ENCODE measurements at regions not wholly inside any gene's neighbourhood (a gene's known extent, or its start where the extent isn't known, plus 50 kb on each side); places are given as distances from the start of the nearest gene placed in this dataset.

DNA sequence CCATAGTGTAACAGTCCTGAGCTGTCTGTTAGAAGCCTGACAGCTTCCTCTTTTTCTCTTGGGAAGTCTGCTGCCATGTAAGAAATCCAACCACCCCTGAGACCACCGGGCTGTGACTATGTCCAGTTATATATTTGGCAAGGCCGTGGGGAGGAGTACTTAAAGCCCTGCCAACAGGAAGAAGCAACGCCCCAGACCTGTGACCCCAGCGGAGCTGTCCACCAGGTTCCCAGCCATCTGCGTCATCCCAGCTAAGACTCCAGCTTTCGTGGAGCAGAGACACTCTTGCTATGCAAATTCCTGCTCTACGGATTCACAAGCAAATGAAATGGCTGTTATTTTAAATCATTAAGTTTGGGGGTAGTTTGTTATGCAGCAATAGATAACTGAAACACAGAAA lies 417.3 kb downstream of the TLE4 start:
- no peaks in the 10 kb centered on the region for H4K20me1 ChIP-seq (ENCODE audit: control insufficient read depth, insufficient read depth, insufficient read length)
- Mint-ChIP-seq H3K36me3 (ENCODE audit: insufficient read depth in 1 of 3, low read depth in 3 of 3) (no peaks in the 10 kb centered on the region), H3K27me3 (ENCODE audit: low read depth) (no peaks in the 10 kb centered on the region), H3K9me3 (no peaks in the 10 kb centered on the region), H3K4me1 (peaks cover 11 to 12% of the 10 kb centered on the region in 2 experiments), H3K27ac (no peak overlapping the region), H3K4me3 (no peak overlapping the region)
- no peak overlapping the region for H3K23ac ChIP-seq (ENCODE audit: insufficient read length, low read depth, low read length)
- no peak overlapping the region for H2BK12ac ChIP-seq (ENCODE audit: insufficient read length, low read depth, low read length)
- no peak overlapping the region for H3K9ac ChIP-seq (ENCODE audit: extremely low read depth, insufficient read length, low read length)
- H3K56ac ChIP-seq (ENCODE audit: insufficient read length, low read depth, low read length), result no peak overlapping the region
- no peaks in the 10 kb centered on the region for H3K79me1 ChIP-seq (ENCODE audit: insufficient read depth, low read depth, low read length, poor library complexity, severe bottlenecking)
- no peaks in the 10 kb centered on the region; the same call in 1 of the 2 replicates for H3K27me3 ChIP-seq (ENCODE audit: insufficient read depth, low read length)
- H3K9me3 ChIP-seq (ENCODE audit: control insufficient read depth, low read depth, low read length), result no peaks in the 10 kb centered on the region
- H2BK120ac ChIP-seq (ENCODE audit: low read depth, low read length, poor library complexity, severe bottlenecking), result no peak overlapping the region
- H2BK5ac ChIP-seq (ENCODE audit: insufficient read length, low read length), result no peak overlapping the region
- no peak overlapping the region for H2AK5ac ChIP-seq (ENCODE audit: insufficient read length, low read length)
- H2AFZ ChIP-seq (ENCODE audit: low read length), result no peak overlapping the region
- H3K14ac ChIP-seq (ENCODE audit: insufficient read depth, low read length), result no peak overlapping the region
- H3K4ac ChIP-seq (ENCODE audit: low read depth, low read length), result no peak overlapping the region
- H3K79me2 ChIP-seq (ENCODE audit: insufficient read depth, low read length), result no peaks in the 10 kb centered on the region
- no CpG with 5 or more reads among the region's 7 CpGs for WGBS (ENCODE audit: extremely low coverage, insufficient read length, low lambda C conversion rate)
- no peak overlapping the region for H3K27ac ChIP-seq (ENCODE audit: insufficient read length, low read depth, low read length)
- no peak overlapping the region for H3K18ac ChIP-seq (ENCODE audit: insufficient read length, low read depth, low read length)
- H2BK20ac ChIP-seq (ENCODE audit: low read depth, low read length, poor library complexity, severe bottlenecking), result no peak overlapping the region
- no peaks in the 10 kb centered on the region for H3K4me1 ChIP-seq (ENCODE audit: insufficient read depth, low read length)
- H3K23me2 ChIP-seq (ENCODE audit: insufficient read length, low read depth, low read length, poor library complexity, severe bottlenecking), result no peaks in the 10 kb centered on the region
- no peak overlapping the region for H2BK15ac ChIP-seq (ENCODE audit: low read depth, low read length)
- H4K5ac ChIP-seq (ENCODE audit: insufficient read length, low read depth, low read length), result no peak overlapping the region
- no peak overlapping the region for H4K8ac ChIP-seq (replicated peaks; ENCODE audit: insufficient read length, low read depth, low read length)
- no peak overlapping the region for H3T11ph ChIP-seq (ENCODE audit: low read length)
- H4K91ac ChIP-seq (ENCODE audit: insufficient read length, low read depth, low read length), result no peak overlapping the region
- DNase-seq, result no peak
- TF ChIP-seq, protein P1, sequence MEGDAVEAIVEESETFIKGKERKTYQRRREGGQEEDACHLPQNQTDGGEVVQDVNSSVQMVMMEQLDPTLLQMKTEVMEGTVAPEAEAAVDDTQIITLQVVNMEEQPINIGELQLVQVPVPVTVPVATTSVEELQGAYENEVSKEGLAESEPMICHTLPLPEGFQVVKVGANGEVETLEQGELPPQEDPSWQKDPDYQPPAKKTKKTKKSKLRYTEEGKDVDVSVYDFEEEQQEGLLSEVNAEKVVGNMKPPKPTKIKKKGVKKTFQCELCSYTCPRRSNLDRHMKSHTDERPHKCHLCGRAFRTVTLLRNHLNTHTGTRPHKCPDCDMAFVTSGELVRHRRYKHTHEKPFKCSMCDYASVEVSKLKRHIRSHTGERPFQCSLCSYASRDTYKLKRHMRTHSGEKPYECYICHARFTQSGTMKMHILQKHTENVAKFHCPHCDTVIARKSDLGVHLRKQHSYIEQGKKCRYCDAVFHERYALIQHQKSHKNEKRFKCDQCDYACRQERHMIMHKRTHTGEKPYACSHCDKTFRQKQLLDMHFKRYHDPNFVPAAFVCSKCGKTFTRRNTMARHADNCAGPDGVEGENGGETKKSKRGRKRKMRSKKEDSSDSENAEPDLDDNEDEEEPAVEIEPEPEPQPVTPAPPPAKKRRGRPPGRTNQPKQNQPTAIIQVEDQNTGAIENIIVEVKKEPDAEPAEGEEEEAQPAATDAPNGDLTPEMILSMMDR (conservative IDR thresholded peaks at IDR 0.05), result no peak
- no peak overlapping the region for H3K4me2 ChIP-seq (ENCODE audit: insufficient read depth, insufficient read length, low read length)

Measured in H9 (cell line).